ENCODE measurements at regions not wholly inside any gene's neighbourhood (a gene's known extent, or its start where the extent isn't known, plus 50 kb on each side); places are given as distances from the start of the nearest gene placed in this dataset.
A peak's percentile ranks its signal among the peaks of the same experiment; 100 is the strongest.
"Not testable (repeated sequence)": the region's sequence is repeated elsewhere in the genome, so short reads cannot be mapped to it uniquely, and the experiment has no call there.

- DNase-seq, result no peak
These were observed 1406.5 kb upstream of the ACO1 start for GRCh38 chr9:30977965-30978364.

GRCh38 chr9:30982301-30982700, 1402.1 kb upstream of the ACO1 start:
- no peak for DNase-seq

- DNase-seq, result no peak
These were observed 1388.3 kb upstream of the ACO1 start for GRCh38 chr9:30995956-30996738.

GRCh38 chr9:30996761-30997160, 1387.7 kb upstream of the ACO1 start:
- DNase-seq, result no peak

GRCh38 chr9:30997291-30997690, 1387.2 kb upstream of the ACO1 start:
- DNase-seq, result no peak

GRCh38 chr9:31005086-31005665, 1379.3 kb upstream of the ACO1 start:
- DNase-seq, result no peak

- no peak for DNase-seq
These were observed 1371.1 kb upstream of the ACO1 start for GRCh38 chr9:31013371-31013770.

GRCh38 chr9:31023847-31024246, 1360.6 kb upstream of the ACO1 start:
- DNase-seq, result peak; percentile 53

- DNase-seq, result no peak
These were observed 1356.8 kb upstream of the ACO1 start for GRCh38 chr9:31027678-31028077.

- DNase-seq, result no peak
These were observed 1356.3 kb upstream of the ACO1 start for GRCh38 chr9:31028137-31028536.

GRCh38 chr9:31030741-31031202, 1353.7 kb upstream of the ACO1 start:
- DNase-seq, result no peak

- DNase-seq, result no peak
These were observed 1352.2 kb upstream of the ACO1 start for GRCh38 chr9:31032206-31032605.

- DNase-seq, result peak; percentile 95
These were observed 1350.1 kb upstream of the ACO1 start for GRCh38 chr9:31034311-31034710.

GRCh38 chr9:31040564-31040963, 1343.9 kb upstream of the ACO1 start:
- no peak for DNase-seq

- DNase-seq, result no peak
These were observed 1338.6 kb upstream of the ACO1 start for GRCh38 chr9:31045810-31046209.

- not testable (repeated sequence) for DNase-seq
These were observed 1322.9 kb upstream of the ACO1 start for GRCh38 chr9:31061592-31061991.

- no peak for DNase-seq
These were observed 1318.8 kb upstream of the ACO1 start for GRCh38 chr9:31065691-31066090.

GRCh38 chr9:31067418-31067817, 1317.0 kb upstream of the ACO1 start:
- no peak for DNase-seq

- DNase-seq, result no peak
These were observed 1312.7 kb upstream of the ACO1 start for GRCh38 chr9:31071606-31072286.

- no peak for DNase-seq
These were observed 1306.3 kb upstream of the ACO1 start for GRCh38 chr9:31078175-31078574.

- DNase-seq, result no peak
These were observed 1300.1 kb upstream of the ACO1 start for GRCh38 chr9:31084350-31084749.

GRCh38 chr9:31089549-31090221, 1294.8 kb upstream of the ACO1 start:
- no peak for DNase-seq

GRCh38 chr9:31100311-31100710, 1284.1 kb upstream of the ACO1 start:
- DNase-seq, result no peak

GRCh38 chr9:31103836-31104235, 1280.6 kb upstream of the ACO1 start:
- no peak for DNase-seq
